Transverse colon (tissue), 4 donors: ENCODE measurements at regions not wholly inside any gene's neighbourhood (a gene's known extent, or its start where the extent isn't known, plus 50 kb on each side); places are given as distances from the start of the nearest gene placed in this dataset.

Experiments used
- EP300 ChIP-seq: sonication (generic); formaldehyde crosslinking; IDR thresholded peaks from one replicate; pipeline ENCODE4 v1.6.1; 2017; ENCODE audit warnings: antibody characterized with exemption, low read depth
- POLR2A ChIP-seq: fragments of 450-650 bp; IDR thresholded peaks from one replicate; pipeline ENCODE4 v1.6.1; 2016; ENCODE audit warnings: antibody characterized with exemption, mild to moderate bottlenecking, moderate library complexity
- POLR2AphosphoS5 ChIP-seq, 3 donors: sonication (generic); formaldehyde crosslinking; IDR thresholded peaks; one replicate each; pipeline ENCODE4 v1.6.1; 2016; ENCODE audit warnings: antibody characterized with exemption in 3 of 3
- TF ChIP-seq, protein P1 (sequence below), 5 experiments: fragments of 200-600 bp in 3 of 5; fragments of 450-650 bp in 2 of 5; sonication (generic) in 3 of 5; IDR thresholded peaks; 1 replicate in 2 of 5; 2 replicates in 3 of 5; pipeline ENCODE4 v1.5.1; 2016 to 2017; ENCODE audit warnings: antibody characterized with exemption in 5 of 5, inconsistent platforms in 3 of 5, mild to moderate bottlenecking in 2 of 5, moderate library complexity in 1 of 5

GRCh38 chr2:145692971-145693478 lies 1173.1 kb upstream of the ZEB2 start:
- TF ChIP-seq, protein P1, sequence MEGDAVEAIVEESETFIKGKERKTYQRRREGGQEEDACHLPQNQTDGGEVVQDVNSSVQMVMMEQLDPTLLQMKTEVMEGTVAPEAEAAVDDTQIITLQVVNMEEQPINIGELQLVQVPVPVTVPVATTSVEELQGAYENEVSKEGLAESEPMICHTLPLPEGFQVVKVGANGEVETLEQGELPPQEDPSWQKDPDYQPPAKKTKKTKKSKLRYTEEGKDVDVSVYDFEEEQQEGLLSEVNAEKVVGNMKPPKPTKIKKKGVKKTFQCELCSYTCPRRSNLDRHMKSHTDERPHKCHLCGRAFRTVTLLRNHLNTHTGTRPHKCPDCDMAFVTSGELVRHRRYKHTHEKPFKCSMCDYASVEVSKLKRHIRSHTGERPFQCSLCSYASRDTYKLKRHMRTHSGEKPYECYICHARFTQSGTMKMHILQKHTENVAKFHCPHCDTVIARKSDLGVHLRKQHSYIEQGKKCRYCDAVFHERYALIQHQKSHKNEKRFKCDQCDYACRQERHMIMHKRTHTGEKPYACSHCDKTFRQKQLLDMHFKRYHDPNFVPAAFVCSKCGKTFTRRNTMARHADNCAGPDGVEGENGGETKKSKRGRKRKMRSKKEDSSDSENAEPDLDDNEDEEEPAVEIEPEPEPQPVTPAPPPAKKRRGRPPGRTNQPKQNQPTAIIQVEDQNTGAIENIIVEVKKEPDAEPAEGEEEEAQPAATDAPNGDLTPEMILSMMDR (IDR thresholded peaks at IDR 0.05) = no peak
- TF ChIP-seq POLR2A (no peak), EP300 (no peak), POLR2AphosphoS5 (IDR thresholded peaks at IDR 0.05) (no peak)
